Nephron progenitor cell (in vitro differentiated cells): ENCODE measurements at regions not wholly inside any gene's neighbourhood (a gene's known extent, or its start where the extent isn't known, plus 50 kb on each side); places are given as distances from the start of the nearest gene placed in this dataset.

ENCODE experiments used
- DNase-seq: peaks from one replicate; pipeline ENCODE4 v3.0.0; 2021
- H3K27ac Mint-ChIP-seq: 2 replicates; pipeline ENCODE4 v1.8.0; 2021; ENCODE audit warnings: mild to moderate bottlenecking, moderate library complexity, mixed read lengths
- H3K27me3 Mint-ChIP-seq: 2 replicates; pipeline ENCODE4 v1.8.0; 2021; ENCODE audit warnings: mild to moderate bottlenecking, low read depth, mixed read lengths; ENCODE audit not compliant: poor library complexity
- H3K36me3 Mint-ChIP-seq: 2 replicates; pipeline ENCODE4 v1.8.0; 2021; ENCODE audit warnings: low read depth, mixed read lengths
- H3K4me1 Mint-ChIP-seq: 2 replicates; pipeline ENCODE4 v1.8.0; 2021; ENCODE audit warnings: mixed read lengths
- H3K4me3 Mint-ChIP-seq: 2 replicates; pipeline ENCODE4 v1.8.0; 2021; ENCODE audit warnings: mild to moderate bottlenecking, moderate library complexity, mixed read lengths
- H3K9me3 Mint-ChIP-seq: 2 replicates; pipeline ENCODE4 v1.8.0; 2021; ENCODE audit warnings: mild to moderate bottlenecking, moderate library complexity, mixed read lengths
- TF ChIP-seq, protein P1 (sequence below): fragments of 200-600 bp; sonication (generic); IDR thresholded peaks from 2 replicates; pipeline ENCODE4 v1.5.0; 2021; ENCODE audit warnings: antibody characterized with exemption

DNA sequence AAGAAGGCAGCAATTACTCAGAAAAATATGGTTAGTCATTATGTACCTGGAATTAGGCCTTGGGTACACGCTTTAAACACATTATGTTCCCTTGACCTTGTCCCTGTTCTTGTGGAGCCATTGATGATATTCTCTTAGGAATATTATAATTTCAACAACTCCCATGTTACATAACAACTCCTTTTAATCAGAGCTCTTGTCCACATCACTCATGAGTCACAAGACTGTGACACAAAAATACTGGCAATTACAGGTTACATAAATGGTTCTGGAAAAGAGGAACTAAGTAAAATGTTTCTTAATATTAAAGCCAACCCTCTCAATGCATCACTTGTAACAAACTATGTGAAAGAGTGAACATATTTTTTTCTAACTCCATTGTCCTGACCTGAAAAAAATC lies 143.8 kb upstream of the PCLO start:
- TF ChIP-seq, protein P1, sequence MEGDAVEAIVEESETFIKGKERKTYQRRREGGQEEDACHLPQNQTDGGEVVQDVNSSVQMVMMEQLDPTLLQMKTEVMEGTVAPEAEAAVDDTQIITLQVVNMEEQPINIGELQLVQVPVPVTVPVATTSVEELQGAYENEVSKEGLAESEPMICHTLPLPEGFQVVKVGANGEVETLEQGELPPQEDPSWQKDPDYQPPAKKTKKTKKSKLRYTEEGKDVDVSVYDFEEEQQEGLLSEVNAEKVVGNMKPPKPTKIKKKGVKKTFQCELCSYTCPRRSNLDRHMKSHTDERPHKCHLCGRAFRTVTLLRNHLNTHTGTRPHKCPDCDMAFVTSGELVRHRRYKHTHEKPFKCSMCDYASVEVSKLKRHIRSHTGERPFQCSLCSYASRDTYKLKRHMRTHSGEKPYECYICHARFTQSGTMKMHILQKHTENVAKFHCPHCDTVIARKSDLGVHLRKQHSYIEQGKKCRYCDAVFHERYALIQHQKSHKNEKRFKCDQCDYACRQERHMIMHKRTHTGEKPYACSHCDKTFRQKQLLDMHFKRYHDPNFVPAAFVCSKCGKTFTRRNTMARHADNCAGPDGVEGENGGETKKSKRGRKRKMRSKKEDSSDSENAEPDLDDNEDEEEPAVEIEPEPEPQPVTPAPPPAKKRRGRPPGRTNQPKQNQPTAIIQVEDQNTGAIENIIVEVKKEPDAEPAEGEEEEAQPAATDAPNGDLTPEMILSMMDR, result no peak

GRCh38 chr7:83305027-83305426 lies 142.3 kb upstream of the PCLO start:
- Mint-ChIP-seq H3K4me3 (no peak overlapping the region), H3K27ac (no peak overlapping the region), H3K9me3 (no peaks in the 10 kb centered on the region), H3K27me3 (peaks cover 3% of the 10 kb centered on the region), H3K4me1 (no peaks in the 10 kb centered on the region), H3K36me3 (no peaks in the 10 kb centered on the region)
- TF ChIP-seq, protein P1, result no peak
- DNase-seq, result no peak

More for the DNA sequence above, 143.8 kb upstream of the PCLO start:
- no peak overlapping the region for H3K4me3 Mint-ChIP-seq
- no peaks in the 10 kb centered on the region for H3K4me1 Mint-ChIP-seq
- H3K27me3 Mint-ChIP-seq, result peaks cover 3% of the 10 kb centered on the region
- no peak overlapping the region for H3K27ac Mint-ChIP-seq
- H3K36me3 Mint-ChIP-seq, result no peaks in the 10 kb centered on the region
- H3K9me3 Mint-ChIP-seq, result no peaks in the 10 kb centered on the region
- no peak for DNase-seq

GRCh38 chr7:83301416-83301815 lies 138.7 kb upstream of the PCLO start:
- no peaks in the 10 kb centered on the region for H3K9me3 Mint-ChIP-seq
- no peak for DNase-seq
- H3K27ac Mint-ChIP-seq, result no peak overlapping the region
- no peaks in the 10 kb centered on the region for H3K36me3 Mint-ChIP-seq
- H3K4me1 Mint-ChIP-seq, result no peaks in the 10 kb centered on the region
- H3K4me3 Mint-ChIP-seq, result no peak overlapping the region
- H3K27me3 Mint-ChIP-seq, result no peaks in the 10 kb centered on the region
- TF ChIP-seq, protein P1, result no peak

DNA sequence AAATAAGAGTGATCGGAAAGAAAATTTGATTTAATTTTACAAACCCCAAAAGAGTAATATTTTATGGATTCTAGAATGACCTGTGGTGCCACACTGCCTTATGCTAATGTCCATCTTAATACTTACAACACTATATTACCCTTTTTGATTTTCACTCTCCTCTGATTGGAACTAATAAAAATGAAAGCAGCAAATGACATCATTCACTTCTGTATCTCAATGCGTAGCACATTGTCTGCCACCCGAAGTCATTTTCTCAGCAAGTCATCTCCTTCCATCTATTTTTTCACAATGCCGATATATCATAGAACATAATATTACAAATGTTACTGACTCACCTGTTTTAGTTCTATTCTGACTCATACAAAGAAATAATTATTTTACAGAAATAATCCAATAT lies 127.5 kb upstream of the PCLO start:
- TF ChIP-seq, protein P1, result no peak
- no peak overlapping the region for H3K4me3 Mint-ChIP-seq
- H3K36me3 Mint-ChIP-seq, result no peaks in the 10 kb centered on the region
- no peak overlapping the region for H3K27ac Mint-ChIP-seq
- no peak for DNase-seq
- H3K9me3 Mint-ChIP-seq, result no peaks in the 10 kb centered on the region
- no peaks in the 10 kb centered on the region for H3K4me1 Mint-ChIP-seq
- no peaks in the 10 kb centered on the region for H3K27me3 Mint-ChIP-seq

DNA sequence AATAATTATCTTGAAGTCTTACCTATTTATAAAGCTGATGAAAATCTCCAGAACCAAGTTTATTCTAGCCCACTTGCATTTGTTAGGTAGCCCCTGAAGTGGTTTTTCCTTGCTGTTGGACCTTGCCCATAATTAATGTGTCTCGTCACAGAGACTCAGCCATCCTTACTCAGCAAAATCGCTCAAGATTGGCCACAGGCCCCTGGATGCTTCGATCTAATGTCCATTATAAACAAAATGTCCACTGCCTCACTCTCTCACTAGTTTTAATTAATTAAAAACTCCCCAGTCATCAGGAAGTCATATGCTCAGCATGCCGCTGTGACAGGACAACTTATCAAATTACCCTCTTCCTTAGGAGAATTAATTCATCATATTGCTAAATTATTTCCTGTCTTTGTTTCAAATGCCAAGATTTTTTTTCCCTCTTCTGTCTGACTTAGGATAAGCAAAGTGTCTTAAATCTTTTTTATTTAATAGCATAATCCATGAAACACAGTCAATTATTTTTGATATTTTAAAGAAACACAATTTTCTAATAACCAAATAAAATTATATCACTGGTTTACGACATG lies 126.8 kb upstream of the PCLO start:
- Mint-ChIP-seq H3K4me3 (no peak overlapping the region), H3K27ac (no peak overlapping the region), H3K9me3 (no peaks in the 10 kb centered on the region), H3K36me3 (no peaks in the 10 kb centered on the region), H3K27me3 (no peaks in the 10 kb centered on the region), H3K4me1 (no peaks in the 10 kb centered on the region)
- no peak for DNase-seq
- TF ChIP-seq, protein P1, result no peak

DNA sequence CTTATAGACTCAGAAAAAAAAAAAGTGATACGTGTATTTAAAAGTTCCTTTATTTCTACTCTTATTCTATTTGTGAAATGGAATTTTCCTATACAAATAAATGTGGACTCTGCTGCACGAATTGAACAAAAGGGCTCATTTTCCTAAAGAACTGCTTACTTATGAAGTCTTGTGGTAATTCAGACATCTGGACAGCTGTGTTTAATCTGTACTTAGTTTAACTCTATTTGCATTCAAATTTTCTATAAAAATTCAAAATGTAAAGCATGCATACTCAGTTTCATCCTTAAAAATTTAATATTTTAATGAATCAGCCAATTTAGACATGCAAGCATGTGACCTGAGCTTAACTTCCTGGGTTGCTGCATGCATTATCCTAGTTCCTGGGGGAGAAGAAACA lies 118.0 kb upstream of the PCLO start:
- Mint-ChIP-seq H3K27me3 (no peaks in the 10 kb centered on the region), H3K27ac (no peak overlapping the region), H3K36me3 (no peaks in the 10 kb centered on the region), H3K9me3 (no peaks in the 10 kb centered on the region), H3K4me3 (no peak overlapping the region), H3K4me1 (no peaks in the 10 kb centered on the region)
- TF ChIP-seq, protein P1, result no peak
- DNase-seq, result no peak
